MM.1S (cell line): ENCODE measurements at regions not wholly inside any gene's neighbourhood (a gene's known extent, or its start where the extent isn't known, plus 50 kb on each side); places are given as distances from the start of the nearest gene placed in this dataset.
A peak's percentile ranks its signal among the peaks of the same experiment; 100 is the strongest.

Experiments used
- DNase-seq: peaks from one replicate; pipeline ENCODE4 v3.0.0-alpha.2; 2015
- H2AFZ ChIP-seq: fragments of 300-600 bp; sonication (generic); 2 replicates; pipeline ENCODE4 v1.6.0; 2016; ENCODE audit warnings: antibody characterized with exemption, low read length
- H3F3A ChIP-seq: fragments of 300-600 bp; sonication (generic); 2 replicates; pipeline ENCODE4 v1.6.1; 2016; ENCODE audit warnings: mild to moderate bottlenecking, antibody characterized with exemption, low read length, moderate library complexity, mixed read lengths; ENCODE audit not compliant: insufficient read depth
- H3K27ac ChIP-seq: fragments of 300-600 bp; sonication (generic); 2 replicates; pipeline ENCODE4 v1.5.1; 2016; ENCODE audit warnings: mild to moderate bottlenecking, low read length
- H3K27me3 ChIP-seq: fragments of 300-600 bp; sonication (generic); replicated peaks from 2 replicates; pipeline ENCODE4 v1.6.0; 2016; ENCODE audit warnings: low read length; ENCODE audit not compliant: insufficient read depth
- H3K36me3 ChIP-seq: fragments of 300-600 bp; sonication (generic); replicated peaks from 2 replicates; pipeline ENCODE4 v1.6.1; 2016; ENCODE audit warnings: mild to moderate bottlenecking, low read length, mixed read lengths; ENCODE audit not compliant: insufficient read depth
- H3K4me1 ChIP-seq: fragments of 300-600 bp; sonication (generic); 2 replicates; pipeline ENCODE4 v1.6.1; 2016; ENCODE audit warnings: low read length, mixed read lengths
- H3K4me2 ChIP-seq: fragments of 300-600 bp; sonication (generic); 2 replicates; pipeline ENCODE4 v1.6.0; 2016; ENCODE audit warnings: low read depth, low read length
- H3K4me3 ChIP-seq: fragments of 300-600 bp; sonication (generic); 2 replicates; pipeline ENCODE4 v1.5.1; 2016; ENCODE audit warnings: low read length, mixed read lengths
- H3K79me2 ChIP-seq: fragments of 300-600 bp; sonication (generic); 2 replicates; pipeline ENCODE4 v1.6.1; 2016; ENCODE audit warnings: mixed run types, low read length, mixed read lengths
- H3K9ac ChIP-seq: fragments of 300-600 bp; sonication (generic); 2 replicates; pipeline ENCODE4 v1.6.1; 2016; ENCODE audit warnings: low read length, mixed read lengths
- H3K9me2 ChIP-seq: fragments of 300-600 bp; sonication (generic); replicated peaks from 2 replicates; pipeline ENCODE4 v1.6.1; 2016; ENCODE audit warnings: mild to moderate bottlenecking, low read length, mixed read lengths; ENCODE audit not compliant: insufficient read depth
- H3K9me3 ChIP-seq: fragments of 300-600 bp; sonication (generic); replicated peaks from 2 replicates; pipeline ENCODE4 v1.6.1; 2016; ENCODE audit warnings: mild to moderate bottlenecking, low read length, mixed read lengths; ENCODE audit not compliant: insufficient read depth
- H4K20me1 ChIP-seq: fragments of 300-600 bp; sonication (generic); 2 replicates; pipeline ENCODE4 v1.6.1; 2016; ENCODE audit warnings: mild to moderate bottlenecking, low read length, moderate library complexity, mixed read lengths; ENCODE audit not compliant: insufficient read depth
- EZH2 ChIP-seq: fragments of 300-600 bp; sonication (generic); optimal IDR thresholded peaks from 2 replicates; pipeline ENCODE3; 2017; ENCODE audit warnings: low read depth, mild to moderate bottlenecking, antibody characterized with exemption, low read length, mixed read lengths
- EZH2phosphoT487 ChIP-seq: fragments of 300-600 bp; sonication (generic); IDR thresholded peaks from 2 replicates; pipeline ENCODE4 v1.6.1; 2018; ENCODE audit warnings: antibody characterized with exemption, low read length
- TF ChIP-seq, protein P1 (sequence below): fragments of 300-600 bp; sonication (generic); IDR thresholded peaks from 2 replicates; pipeline ENCODE4 v1.5.1; 2016; ENCODE audit warnings: antibody characterized with exemption, low read length, mixed read lengths

DNA sequence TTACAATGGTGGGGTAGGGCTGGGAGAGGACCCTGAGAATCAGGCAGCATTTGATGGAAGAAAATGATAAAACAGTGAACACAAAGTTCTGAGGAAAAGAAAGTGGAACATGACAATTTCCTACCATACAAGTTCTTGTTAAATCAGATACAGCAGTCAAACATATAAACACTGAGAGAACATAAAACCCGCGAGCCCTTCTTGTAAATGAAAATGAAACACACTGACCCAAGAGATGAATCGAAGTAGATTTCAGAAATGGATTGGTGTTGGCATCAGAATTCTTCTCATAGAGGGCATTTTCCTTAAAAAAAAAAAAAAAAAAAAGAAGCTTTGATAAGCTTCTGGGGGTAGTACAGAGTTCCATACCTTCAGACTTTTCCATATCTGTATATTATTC is 134.7 kb upstream of the TMEM45B start:
- Histone ChIP-seq H2AFZ (no peak overlapping the region; the same call in 1 of the 2 replicates), H3K27ac (peak overlapping the region; percentile 42; the same call in 1 of the 2 replicates), H4K20me1 (no peaks in the 10 kb centered on the region), H3K4me2 (peak overlapping the region; percentile 35; the same call in 1 of the 2 replicates), H3F3A (no peaks in the 10 kb centered on the region), H3K4me1 (peaks cover 5% of the 10 kb centered on the region; the same call in 1 of the 2 replicates), H3K27me3 (no peaks in the 10 kb centered on the region), H3K9ac (peak overlapping the region; percentile 27; the same call in 1 of the 2 replicates), H3K9me3 (no peaks in the 10 kb centered on the region), H3K4me3 (peak overlapping the region; percentile 42), H3K79me2 (no peaks in the 10 kb centered on the region), H3K36me3 (no peaks in the 10 kb centered on the region), H3K9me2 (no peaks in the 10 kb centered on the region)
- DNase-seq, result peak; percentile 53
- TF ChIP-seq EZH2phosphoT487, result no peak
- TF ChIP-seq, protein P1, sequence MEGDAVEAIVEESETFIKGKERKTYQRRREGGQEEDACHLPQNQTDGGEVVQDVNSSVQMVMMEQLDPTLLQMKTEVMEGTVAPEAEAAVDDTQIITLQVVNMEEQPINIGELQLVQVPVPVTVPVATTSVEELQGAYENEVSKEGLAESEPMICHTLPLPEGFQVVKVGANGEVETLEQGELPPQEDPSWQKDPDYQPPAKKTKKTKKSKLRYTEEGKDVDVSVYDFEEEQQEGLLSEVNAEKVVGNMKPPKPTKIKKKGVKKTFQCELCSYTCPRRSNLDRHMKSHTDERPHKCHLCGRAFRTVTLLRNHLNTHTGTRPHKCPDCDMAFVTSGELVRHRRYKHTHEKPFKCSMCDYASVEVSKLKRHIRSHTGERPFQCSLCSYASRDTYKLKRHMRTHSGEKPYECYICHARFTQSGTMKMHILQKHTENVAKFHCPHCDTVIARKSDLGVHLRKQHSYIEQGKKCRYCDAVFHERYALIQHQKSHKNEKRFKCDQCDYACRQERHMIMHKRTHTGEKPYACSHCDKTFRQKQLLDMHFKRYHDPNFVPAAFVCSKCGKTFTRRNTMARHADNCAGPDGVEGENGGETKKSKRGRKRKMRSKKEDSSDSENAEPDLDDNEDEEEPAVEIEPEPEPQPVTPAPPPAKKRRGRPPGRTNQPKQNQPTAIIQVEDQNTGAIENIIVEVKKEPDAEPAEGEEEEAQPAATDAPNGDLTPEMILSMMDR, result no peak

DNA sequence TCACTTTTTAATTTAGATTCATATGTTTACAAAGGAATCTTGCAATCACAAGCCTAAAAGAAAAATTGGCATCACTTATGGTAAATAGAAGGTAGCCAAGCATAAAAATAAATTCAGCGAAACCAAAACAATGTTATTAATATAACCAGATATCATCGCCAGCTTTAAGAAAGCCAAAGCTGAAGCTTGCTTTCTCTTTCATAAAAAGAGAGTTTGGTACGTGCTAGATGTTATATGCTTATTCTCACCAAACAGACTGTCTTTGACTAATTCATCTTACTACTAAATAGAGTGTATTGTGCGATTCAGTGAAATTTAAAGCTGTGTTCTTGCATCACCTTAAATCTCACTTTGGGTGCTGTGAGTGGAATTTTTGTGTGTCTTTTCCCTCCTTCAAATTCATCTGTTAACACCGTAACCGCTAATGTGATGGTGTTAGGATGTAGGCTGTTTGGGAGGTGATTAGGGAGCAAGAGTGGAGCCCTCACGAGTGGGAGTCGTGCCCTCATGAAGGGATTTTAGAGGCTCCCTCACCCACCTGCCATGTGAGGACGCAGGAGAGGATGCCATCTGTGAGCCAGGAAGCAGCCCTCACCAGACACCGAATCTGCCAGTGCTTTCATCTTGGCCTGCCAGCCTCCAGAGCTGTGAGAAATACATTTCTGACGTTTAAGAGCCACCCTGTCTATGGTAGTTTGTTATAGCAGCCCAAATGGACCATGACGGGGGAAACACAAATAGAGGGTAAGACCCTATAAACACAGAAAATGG is 134.1 kb upstream of the TMEM45B start:
- Histone ChIP-seq H3K4me1 (peaks cover 5% of the 10 kb centered on the region; the same call in 1 of the 2 replicates), H4K20me1 (no peaks in the 10 kb centered on the region), H3K9me2 (no peaks in the 10 kb centered on the region), H3K27ac (peak overlapping the region; percentile 42; the same call in 1 of the 2 replicates), H2AFZ (peak overlapping the region; percentile 35), H3K27me3 (no peaks in the 10 kb centered on the region), H3K4me2 (peak overlapping the region; percentile 47; the same call in 1 of the 2 replicates), H3K36me3 (no peaks in the 10 kb centered on the region), H3K4me3 (peak overlapping the region; percentile 42), H3K79me2 (no peaks in the 10 kb centered on the region), H3K9ac (peak overlapping the region; percentile 27; the same call in 1 of the 2 replicates), H3F3A (no peaks in the 10 kb centered on the region), H3K9me3 (no peaks in the 10 kb centered on the region)
- peak; percentile 55 for DNase-seq
- TF ChIP-seq EZH2phosphoT487 (no peak), EZH2 (no peak)
- TF ChIP-seq, protein P1, result no peak

DNA sequence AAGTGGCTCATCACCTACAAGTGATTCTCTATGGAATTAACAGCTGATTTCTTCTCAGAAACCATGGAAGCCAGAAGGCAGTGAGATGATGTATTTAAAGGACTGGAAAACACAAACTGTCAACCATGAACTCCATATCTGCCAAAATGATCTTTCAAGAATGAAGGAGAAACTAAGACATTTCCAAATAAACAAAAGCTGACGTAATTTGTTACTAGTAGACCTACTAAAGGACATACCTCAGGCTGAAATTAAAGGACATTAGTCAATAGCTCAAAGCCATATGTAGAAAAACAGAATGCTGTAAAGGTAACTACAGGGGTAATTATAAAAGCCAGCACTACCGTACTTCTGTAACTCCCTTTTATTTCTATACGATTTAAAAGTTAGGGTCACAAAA is 129.4 kb upstream of the TMEM45B start:
- Histone ChIP-seq H3K4me3 (no peak overlapping the region), H2AFZ (no peak overlapping the region), H3K27ac (no peak overlapping the region), H3K9me2 (no peaks in the 10 kb centered on the region), H3K79me2 (no peaks in the 10 kb centered on the region), H3F3A (no peaks in the 10 kb centered on the region), H4K20me1 (no peaks in the 10 kb centered on the region), H3K27me3 (no peaks in the 10 kb centered on the region), H3K9ac (no peak overlapping the region), H3K4me2 (no peak overlapping the region), H3K9me3 (no peaks in the 10 kb centered on the region; the same call in 1 of the 2 replicates), H3K36me3 (no peaks in the 10 kb centered on the region), H3K4me1 (peaks cover 5% of the 10 kb centered on the region; the same call in 1 of the 2 replicates)
- no peak for DNase-seq
- TF ChIP-seq, protein P1, result no peak
- TF ChIP-seq EZH2phosphoT487 (no peak), EZH2 (no peak)
